Ishikawa (cell line): ENCODE measurements at regions not wholly inside any gene's neighbourhood (a gene's known extent, or its start where the extent isn't known, plus 50 kb on each side); places are given as distances from the start of the nearest gene placed in this dataset.

Source experiments
- CEBPB ChIP-seq: IDR thresholded peaks from 2 replicates; pipeline ENCODE4 v1.6.1; 2012
- CREB1 ChIP-seq: IDR thresholded peaks from 2 replicates; pipeline ENCODE4 v1.6.1; 2012; ENCODE audit warnings: low read depth
- EGR1 ChIP-seq: IDR thresholded peaks from 2 replicates; pipeline ENCODE4 v1.6.1; 2012
- EP300 ChIP-seq: IDR thresholded peaks from 2 replicates; pipeline ENCODE4 v1.6.1; 2012; ENCODE audit warnings: borderline replicate concordance
- FOXM1 ChIP-seq: IDR thresholded peaks from 2 replicates; pipeline ENCODE4 v1.6.1; 2012; ENCODE audit warnings: low read depth, borderline replicate concordance
- MAX ChIP-seq: IDR thresholded peaks from 2 replicates; pipeline ENCODE4 v1.6.1; 2012
- NFIC ChIP-seq: IDR thresholded peaks from 2 replicates; pipeline ENCODE4 v1.6.1; 2012
- RAD21 ChIP-seq: IDR thresholded peaks from 2 replicates; pipeline ENCODE4 v1.6.1; 2012; ENCODE audit warnings: low read depth
- TAF1 ChIP-seq: IDR thresholded peaks from 2 replicates; pipeline ENCODE4 v1.6.1; 2012; ENCODE audit warnings: low read depth, mild to moderate bottlenecking
- TCF12 ChIP-seq: IDR thresholded peaks from 2 replicates; pipeline ENCODE4 v1.6.1; 2012; ENCODE audit warnings: low read depth
- TEAD4 ChIP-seq: IDR thresholded peaks from 2 replicates; pipeline ENCODE4 v1.6.1; 2012
- USF1 ChIP-seq: IDR thresholded peaks from 2 replicates; pipeline ENCODE4 v1.6.1; 2012
- YY1 ChIP-seq: IDR thresholded peaks from 2 replicates; pipeline ENCODE4 v1.6.1; 2012; ENCODE audit warnings: low read depth
- ZBTB7A ChIP-seq: IDR thresholded peaks from 2 replicates; pipeline ENCODE4 v1.6.1; 2012; ENCODE audit warnings: low read depth
- TF ChIP-seq, protein P1 (sequence below): IDR thresholded peaks from 2 replicates; pipeline ENCODE4 v1.6.1; 2012; ENCODE audit warnings: low read depth, mild to moderate bottlenecking

DNA sequence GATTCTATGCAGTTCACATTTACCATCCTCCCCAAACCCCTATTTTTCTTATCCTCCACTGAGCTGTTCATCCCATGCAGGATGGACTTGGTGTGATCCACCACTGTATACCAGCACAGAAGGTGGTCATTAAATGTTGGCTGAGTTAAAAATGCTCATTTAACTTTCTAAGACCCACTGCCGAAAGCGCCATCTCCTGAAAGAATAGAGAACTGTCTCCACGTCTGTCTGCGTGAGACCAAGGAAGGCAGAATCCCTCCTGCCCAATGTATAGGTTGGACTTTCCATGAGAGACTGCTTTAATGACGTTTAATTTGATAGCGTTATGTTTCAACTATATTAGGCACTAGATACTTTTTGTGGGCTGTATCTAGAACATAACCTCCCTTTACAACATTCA lies 124.3 kb downstream of the GPAM start:
- no peak for TF ChIP-seq NFIC
- TF ChIP-seq CEBPB, result no peak
- no peak for TF ChIP-seq USF1
- no peak for TF ChIP-seq EP300
- TF ChIP-seq TEAD4, result no peak
- no peak for TF ChIP-seq EGR1
- no peak for TF ChIP-seq YY1
- no peak for TF ChIP-seq CREB1
- no peak for TF ChIP-seq RAD21
- TF ChIP-seq ZBTB7A, result no peak
- no peak for TF ChIP-seq TAF1
- TF ChIP-seq, protein P1, sequence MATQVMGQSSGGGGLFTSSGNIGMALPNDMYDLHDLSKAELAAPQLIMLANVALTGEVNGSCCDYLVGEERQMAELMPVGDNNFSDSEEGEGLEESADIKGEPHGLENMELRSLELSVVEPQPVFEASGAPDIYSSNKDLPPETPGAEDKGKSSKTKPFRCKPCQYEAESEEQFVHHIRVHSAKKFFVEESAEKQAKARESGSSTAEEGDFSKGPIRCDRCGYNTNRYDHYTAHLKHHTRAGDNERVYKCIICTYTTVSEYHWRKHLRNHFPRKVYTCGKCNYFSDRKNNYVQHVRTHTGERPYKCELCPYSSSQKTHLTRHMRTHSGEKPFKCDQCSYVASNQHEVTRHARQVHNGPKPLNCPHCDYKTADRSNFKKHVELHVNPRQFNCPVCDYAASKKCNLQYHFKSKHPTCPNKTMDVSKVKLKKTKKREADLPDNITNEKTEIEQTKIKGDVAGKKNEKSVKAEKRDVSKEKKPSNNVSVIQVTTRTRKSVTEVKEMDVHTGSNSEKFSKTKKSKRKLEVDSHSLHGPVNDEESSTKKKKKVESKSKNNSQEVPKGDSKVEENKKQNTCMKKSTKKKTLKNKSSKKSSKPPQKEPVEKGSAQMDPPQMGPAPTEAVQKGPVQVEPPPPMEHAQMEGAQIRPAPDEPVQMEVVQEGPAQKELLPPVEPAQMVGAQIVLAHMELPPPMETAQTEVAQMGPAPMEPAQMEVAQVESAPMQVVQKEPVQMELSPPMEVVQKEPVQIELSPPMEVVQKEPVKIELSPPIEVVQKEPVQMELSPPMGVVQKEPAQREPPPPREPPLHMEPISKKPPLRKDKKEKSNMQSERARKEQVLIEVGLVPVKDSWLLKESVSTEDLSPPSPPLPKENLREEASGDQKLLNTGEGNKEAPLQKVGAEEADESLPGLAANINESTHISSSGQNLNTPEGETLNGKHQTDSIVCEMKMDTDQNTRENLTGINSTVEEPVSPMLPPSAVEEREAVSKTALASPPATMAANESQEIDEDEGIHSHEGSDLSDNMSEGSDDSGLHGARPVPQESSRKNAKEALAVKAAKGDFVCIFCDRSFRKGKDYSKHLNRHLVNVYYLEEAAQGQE, result no peak
- no peak for TF ChIP-seq MAX
- TF ChIP-seq TCF12, result no peak
- TF ChIP-seq FOXM1, result no peak

DNA sequence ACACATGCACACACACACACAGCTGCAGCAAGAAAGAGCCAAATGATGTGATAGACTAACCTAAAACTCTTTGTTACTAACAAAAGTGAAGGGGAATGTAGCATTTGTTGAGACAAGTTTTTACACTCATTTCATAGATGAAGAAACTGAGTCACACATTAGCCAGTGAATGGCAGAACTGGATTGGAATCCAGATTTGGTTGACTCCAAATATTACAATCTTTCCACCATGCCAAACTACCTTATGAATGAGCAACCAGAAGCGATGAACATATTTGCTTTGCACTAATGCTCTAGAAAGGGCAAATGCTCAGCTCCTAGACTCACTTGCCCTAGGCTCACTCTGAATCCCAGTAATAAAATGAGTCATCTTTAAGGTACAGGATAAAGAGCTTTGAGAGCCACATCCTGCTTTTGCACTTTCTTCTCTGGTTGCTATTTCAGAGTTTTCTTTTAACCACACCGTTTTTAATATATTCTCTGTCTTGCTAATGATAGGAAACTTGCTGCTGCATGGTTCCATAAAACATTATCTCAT lies 111.9 kb downstream of the GPAM start:
- TF ChIP-seq EP300 (no peak), FOXM1 (no peak), NFIC (no peak), CREB1 (no peak), CEBPB (no peak), USF1 (no peak), TCF12 (no peak), TAF1 (no peak), MAX (no peak)

DNA sequence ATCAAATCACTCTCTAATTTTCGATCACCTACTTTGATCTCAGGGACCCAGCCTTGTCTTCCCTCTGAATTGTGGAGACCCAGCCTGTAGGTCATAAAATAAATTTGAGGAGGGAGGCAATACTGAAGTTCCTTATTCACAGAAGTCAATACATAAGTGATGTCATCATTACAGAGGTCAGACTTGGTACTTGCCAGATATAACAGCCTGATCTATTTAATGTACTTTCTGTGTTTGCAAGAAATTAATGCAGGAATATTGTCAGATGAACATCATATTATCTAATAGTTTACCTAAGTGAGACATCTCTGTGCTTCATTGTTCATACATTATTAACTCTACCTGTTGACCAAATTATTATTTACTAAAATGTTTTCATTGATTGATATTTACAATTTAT lies 105.6 kb downstream of the GPAM start:
- TF ChIP-seq, protein P1, result no peak
- TF ChIP-seq USF1 (no peak), CEBPB (no peak), NFIC (no peak), CREB1 (no peak), TAF1 (no peak), ZBTB7A (no peak), EP300 (no peak), TCF12 (no peak), MAX (no peak), EGR1 (no peak), FOXM1 (no peak), TEAD4 (no peak), RAD21 (no peak)

DNA sequence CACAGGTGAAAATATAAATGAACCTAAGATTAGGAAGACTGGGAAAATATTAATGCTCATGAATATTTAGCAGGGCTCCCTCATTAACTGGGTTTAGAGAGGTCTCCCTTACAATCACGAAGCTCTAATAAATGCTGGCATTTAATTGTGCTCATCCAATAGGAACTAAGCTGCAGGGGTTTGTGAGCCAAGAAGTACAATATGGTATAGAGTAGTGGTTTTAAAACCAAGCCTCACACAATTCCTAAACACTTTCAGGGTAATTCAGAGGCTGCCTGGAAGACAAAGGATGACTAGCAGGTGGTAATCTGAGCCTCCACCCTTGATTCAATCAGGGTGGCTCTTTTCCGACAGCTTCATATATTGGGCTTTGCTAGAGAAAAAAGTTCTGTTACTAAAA lies 103.3 kb downstream of the GPAM start:
- TF ChIP-seq, protein P1, result no peak
- no peak for TF ChIP-seq MAX
